ENCODE measurements at regions not wholly inside any gene's neighbourhood (a gene's known extent, or its start where the extent isn't known, plus 50 kb on each side); places are given as distances from the start of the nearest gene placed in this dataset.

DNA sequence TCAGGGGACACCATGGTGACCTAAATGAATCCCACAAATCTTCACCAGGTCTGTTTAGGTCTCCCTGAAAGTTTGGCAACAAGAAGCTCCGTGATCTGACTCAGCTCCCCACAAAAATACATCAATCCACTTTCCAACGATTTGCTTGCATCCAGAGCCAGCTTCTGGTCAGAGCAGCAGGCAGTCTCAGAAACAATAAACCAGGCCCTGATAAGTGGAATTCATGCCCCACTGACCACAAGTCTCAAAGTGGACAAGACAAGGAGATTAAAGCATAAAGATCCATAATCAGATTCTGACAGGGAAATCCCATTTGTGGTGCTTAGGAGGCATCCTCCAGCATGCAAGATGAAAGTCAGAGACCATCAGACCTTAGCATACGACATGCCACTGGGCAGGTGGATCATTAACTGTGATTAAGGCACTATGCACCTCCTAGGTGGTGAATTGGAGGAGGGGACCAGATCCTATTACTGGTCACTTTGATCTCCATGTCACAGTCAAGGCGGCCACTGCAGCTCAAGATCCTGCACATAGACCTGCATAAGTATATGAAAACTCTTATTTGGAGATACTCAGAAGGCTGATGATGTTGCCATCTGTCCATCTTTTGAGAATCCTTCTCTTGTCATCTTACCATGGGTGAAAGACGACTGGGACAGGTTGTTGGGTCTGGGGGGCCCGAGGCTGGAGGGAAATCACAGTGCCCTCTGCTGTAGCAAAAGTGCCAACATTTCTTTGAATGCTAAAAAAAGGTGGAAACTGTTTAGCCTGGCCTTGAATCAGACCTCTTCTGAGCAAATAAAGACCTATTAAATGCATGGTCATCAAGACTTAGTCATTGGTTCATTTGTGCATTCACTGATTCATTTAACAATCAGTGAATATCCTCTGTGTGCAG lies 309.2 kb upstream of the CCL2 start (continued):
- TF ChIP-seq BHLHE40 (IDR thresholded peaks at IDR 0.05; ENCODE audit: borderline replicate concordance in 1 of 2, low read depth in 2 of 2, low read length in 1 of 2) (no peak), POLR2AphosphoS2 (IDR thresholded peaks at IDR 0.05; ENCODE audit: low read depth, low read length) (no peak), NFYA (IDR thresholded peaks at IDR 0.05; ENCODE audit: borderline replicate concordance, low read depth, low read length) (no peak), NR2F1 (conservative IDR thresholded peaks at IDR 0.05) (no peak)
- TF ChIP-seq, protein P1, sequence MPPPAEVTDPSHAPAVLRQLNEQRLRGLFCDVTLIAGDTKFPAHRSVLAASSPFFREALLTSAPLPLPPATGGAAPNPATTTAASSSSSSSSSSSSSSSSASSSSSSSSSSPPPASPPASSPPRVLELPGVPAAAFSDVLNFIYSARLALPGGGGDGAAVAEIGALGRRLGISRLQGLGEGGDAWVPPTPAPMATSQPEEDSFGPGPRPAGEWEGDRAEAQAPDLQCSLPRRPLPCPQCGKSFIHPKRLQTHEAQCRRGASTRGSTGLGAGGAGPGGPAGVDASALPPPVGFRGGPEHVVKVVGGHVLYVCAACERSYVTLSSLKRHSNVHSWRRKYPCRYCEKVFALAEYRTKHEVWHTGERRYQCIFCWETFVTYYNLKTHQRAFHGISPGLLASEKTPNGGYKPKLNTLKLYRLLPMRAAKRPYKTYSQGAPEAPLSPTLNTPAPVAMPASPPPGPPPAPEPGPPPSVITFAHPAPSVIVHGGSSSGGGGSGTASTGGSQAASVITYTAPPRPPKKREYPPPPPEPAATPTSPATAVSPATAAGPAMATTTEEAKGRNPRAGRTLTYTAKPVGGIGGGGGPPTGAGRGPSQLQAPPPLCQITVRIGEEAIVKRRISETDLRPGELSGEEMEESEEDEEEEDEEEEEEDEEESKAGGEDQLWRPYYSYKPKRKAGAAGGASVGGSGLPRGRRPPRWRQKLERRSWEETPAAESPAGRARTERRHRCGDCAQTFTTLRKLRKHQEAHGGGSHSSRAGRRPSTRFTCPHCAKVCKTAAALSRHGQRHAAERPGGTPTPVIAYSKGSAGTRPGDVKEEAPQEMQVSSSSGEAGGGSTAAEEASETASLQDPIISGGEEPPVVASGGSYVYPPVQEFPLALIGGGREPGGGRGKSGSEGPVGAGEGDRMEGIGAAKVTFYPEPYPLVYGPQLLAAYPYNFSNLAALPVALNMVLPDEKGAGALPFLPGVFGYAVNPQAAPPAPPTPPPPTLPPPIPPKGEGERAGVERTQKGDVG (CRISPR knock-in tag; IDR thresholded peaks at IDR 0.05), result no peak
- TF ChIP-seq, protein P2, sequence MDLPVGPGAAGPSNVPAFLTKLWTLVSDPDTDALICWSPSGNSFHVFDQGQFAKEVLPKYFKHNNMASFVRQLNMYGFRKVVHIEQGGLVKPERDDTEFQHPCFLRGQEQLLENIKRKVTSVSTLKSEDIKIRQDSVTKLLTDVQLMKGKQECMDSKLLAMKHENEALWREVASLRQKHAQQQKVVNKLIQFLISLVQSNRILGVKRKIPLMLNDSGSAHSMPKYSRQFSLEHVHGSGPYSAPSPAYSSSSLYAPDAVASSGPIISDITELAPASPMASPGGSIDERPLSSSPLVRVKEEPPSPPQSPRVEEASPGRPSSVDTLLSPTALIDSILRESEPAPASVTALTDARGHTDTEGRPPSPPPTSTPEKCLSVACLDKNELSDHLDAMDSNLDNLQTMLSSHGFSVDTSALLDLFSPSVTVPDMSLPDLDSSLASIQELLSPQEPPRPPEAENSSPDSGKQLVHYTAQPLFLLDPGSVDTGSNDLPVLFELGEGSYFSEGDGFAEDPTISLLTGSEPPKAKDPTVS (IDR thresholded peaks at IDR 0.05; ENCODE audit: low read depth, low read length), result no peak

- H3K9ac ChIP-seq (ENCODE audit: control insufficient read depth, insufficient read depth, low read length), result no peak overlapping the region
- no peaks in the 10 kb centered on the region for H3K9me3 ChIP-seq (replicated peaks; ENCODE audit: control insufficient read depth, insufficient read depth, low read length)
- ChIA-PET POLR2A (no interaction called here), CTCF (no interaction called here), SMC1A (ENCODE audit: uncharacterized antibody, unreplicated experiment) (no interaction called here), RAD21 (ENCODE audit: unreplicated experiment) (no interaction called here)
- intact Hi-C loops (cut with micrococcal nuclease; ENCODE audit: unreplicated experiment), result no loop called here
- H3K79me2 ChIP-seq (ENCODE audit: control insufficient read depth, insufficient read depth, low read length), result no peaks in the 10 kb centered on the region
- BruUV-seq (replicated peaks), result no TSS peak
- no peak overlapping the region for H3K27ac ChIP-seq (ENCODE audit: control insufficient read depth, insufficient read depth)
- H3K4me2 ChIP-seq (ENCODE audit: control insufficient read depth, insufficient read depth), result no peak overlapping the region
- H4K20me1 ChIP-seq (ENCODE audit: control insufficient read depth, insufficient read depth), result no peaks in the 10 kb centered on the region
- DNase-seq (ENCODE audit: low read depth, low spot score) (no peak), FAIRE-seq (no peak), ATAC-seq (no peak)
- H3K4me1 ChIP-seq (ENCODE audit: control insufficient read depth, insufficient read depth, low read length), result no peaks in the 10 kb centered on the region
- no peaks in the 10 kb centered on the region for H3K36me3 ChIP-seq (ENCODE audit: control insufficient read depth in 2 of 2, insufficient read depth in 2 of 2, low read length in 1 of 2)
- H3K4me3 ChIP-seq, result no peak overlapping the region
- in situ Hi-C loops (cut with MboI), result no loop called here
- TF ChIP-seq CEBPB (IDR thresholded peaks at IDR 0.05; ENCODE audit: borderline replicate concordance in 1 of 2, low read depth in 2 of 2, low read length in 2 of 2), result no peak
- no peak for TF ChIP-seq NFIC (IDR thresholded peaks at IDR 0.05; ENCODE audit: low read depth, low read length)
- TF ChIP-seq CBX5 (IDR thresholded peaks at IDR 0.05; ENCODE audit: low read depth), result no peak
- no peak for TF ChIP-seq SMAD5 (IDR thresholded peaks at IDR 0.05; ENCODE audit: low read depth)
- TF ChIP-seq NRF1 (conservative IDR thresholded peaks at IDR 0.05; ENCODE audit: low read depth, low read length), result no peak
- TF ChIP-seq, protein P3, sequence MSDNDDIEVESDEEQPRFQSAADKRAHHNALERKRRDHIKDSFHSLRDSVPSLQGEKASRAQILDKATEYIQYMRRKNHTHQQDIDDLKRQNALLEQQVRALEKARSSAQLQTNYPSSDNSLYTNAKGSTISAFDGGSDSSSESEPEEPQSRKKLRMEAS (IDR thresholded peaks at IDR 0.05; ENCODE audit: low read depth, low read length), result no peak
- TF ChIP-seq EGR1 (IDR thresholded peaks at IDR 0.05; ENCODE audit: borderline replicate concordance in 1 of 2, low read depth in 2 of 2, low read length in 2 of 2), result no peak
- no peak for TF ChIP-seq SREBF1 (IDR thresholded peaks at IDR 0.05; ENCODE audit: low read length)
- no peak for TF ChIP-seq TARDBP (IDR thresholded peaks at IDR 0.05; ENCODE audit: borderline replicate concordance)
- TF ChIP-seq GABPA (IDR thresholded peaks at IDR 0.05; ENCODE audit: low read depth), result no peak
- no peak for TF ChIP-seq SMAD1 (IDR thresholded peaks at IDR 0.05; ENCODE audit: low read depth, partially characterized antibody)
- no peak for TF ChIP-seq JUND (IDR thresholded peaks at IDR 0.05; ENCODE audit: low read depth, low read length)
- peaks cover 2 to 5% of the 10 kb centered on the region in 2 experiments; a peak in 3 of 4 replicates for H3K27me3 ChIP-seq (replicated peaks in 1 of 2; ENCODE audit: control insufficient read depth in 2 of 2, insufficient read depth in 2 of 2, low read length in 1 of 2)
- H2AFZ ChIP-seq (ENCODE audit: control insufficient read depth, low read depth, low read length), result no peak overlapping the region
Measured at GRCh38 chr17:33947762-33948161, 307.3 kb upstream of the CCL2 start.

Data from GM12878 (cell line).